ENCODE measurements at regions not wholly inside any gene's neighbourhood (a gene's known extent, or its start where the extent isn't known, plus 50 kb on each side); places are given as distances from the start of the nearest gene placed in this dataset.
A peak's percentile ranks its signal among the peaks of the same experiment; 100 is the strongest.
"Not testable (repeated sequence)": the region's sequence is repeated elsewhere in the genome, so short reads cannot be mapped to it uniquely, and the experiment has no call there.

DNA sequence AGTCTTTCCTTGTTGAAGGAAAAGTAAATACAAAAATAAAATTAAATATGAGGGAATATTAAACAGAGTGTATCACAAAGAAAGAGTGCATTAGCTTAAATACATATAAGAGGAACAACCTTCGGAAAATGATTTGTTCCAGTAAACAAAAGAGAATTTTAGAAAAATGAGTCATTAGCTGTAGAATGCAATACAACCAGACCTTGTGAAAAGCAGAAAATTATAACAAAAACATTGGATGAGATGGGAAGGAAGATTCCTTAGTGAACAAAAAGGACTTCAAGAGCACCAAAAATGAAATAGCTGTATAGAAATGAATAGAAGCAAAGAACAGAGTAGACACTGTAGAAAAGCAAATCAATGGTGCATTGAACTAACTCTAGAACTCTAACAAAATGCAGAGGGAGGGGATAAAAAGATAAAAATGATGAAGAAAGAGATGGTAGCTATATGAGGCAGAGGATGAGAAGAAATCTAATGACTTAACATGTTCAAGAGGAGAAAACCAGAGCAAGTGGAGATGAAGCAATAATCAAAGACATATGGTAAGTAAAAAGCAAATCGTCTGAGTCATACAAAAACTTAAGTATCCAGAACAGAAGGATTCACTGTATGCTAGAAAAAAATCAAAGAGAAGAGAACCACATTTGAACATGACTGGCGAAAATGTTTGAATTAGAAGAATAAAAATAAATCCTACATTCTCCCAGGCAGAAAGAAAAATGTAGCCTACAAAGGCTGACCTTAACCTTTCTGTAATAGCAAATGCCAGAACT lies 190.5 kb downstream of the TMEM26 start:
- no peak for DNase-seq

DNA sequence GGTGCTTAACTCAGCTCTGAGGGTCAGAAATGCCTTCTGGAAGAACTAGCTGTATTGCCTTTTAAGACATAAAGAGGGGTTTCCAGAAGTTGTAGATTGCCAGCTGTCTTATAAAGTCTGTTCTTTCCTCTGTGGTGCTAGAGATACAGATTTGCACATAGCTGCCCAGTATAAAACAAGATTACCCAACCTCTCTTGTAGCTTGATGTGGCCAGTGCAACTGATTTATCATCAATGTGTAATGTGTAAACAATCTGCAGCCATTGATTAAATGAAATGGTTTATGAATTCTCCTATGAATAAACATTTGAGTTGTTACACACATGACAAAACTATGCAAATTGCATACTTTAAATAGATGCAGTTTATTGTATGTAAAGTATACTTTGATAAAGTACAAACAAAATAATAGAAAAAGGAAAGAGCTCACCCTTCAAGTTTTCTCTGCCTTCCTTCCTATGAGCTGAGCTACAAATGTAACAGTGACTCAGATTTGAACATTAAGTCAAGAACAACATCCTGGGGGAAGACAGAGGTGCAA lies 195.2 kb downstream of the TMEM26 start:
- DNase-seq = no peak

DNA sequence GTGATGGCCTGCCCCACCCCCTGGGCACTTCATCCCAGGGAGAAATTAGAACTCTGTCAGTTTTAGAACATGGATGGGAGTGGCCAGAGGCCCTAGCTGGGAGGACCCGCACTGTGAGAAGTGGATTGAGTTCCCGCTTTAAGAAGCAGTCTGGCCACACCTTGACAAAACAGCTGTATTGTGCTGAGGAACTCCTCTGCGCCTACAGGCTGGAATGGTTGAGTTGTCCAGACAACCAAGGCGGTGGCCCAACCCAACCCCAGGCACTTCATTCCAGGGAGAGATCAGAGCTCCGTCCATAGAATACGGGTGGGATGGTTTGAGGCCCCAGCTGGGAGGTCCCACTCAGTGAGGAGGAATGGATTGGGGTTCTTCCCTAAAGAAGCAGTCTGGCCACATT lies 196.0 kb downstream of the TMEM26 start:
- DNase-seq = no peak

DNA sequence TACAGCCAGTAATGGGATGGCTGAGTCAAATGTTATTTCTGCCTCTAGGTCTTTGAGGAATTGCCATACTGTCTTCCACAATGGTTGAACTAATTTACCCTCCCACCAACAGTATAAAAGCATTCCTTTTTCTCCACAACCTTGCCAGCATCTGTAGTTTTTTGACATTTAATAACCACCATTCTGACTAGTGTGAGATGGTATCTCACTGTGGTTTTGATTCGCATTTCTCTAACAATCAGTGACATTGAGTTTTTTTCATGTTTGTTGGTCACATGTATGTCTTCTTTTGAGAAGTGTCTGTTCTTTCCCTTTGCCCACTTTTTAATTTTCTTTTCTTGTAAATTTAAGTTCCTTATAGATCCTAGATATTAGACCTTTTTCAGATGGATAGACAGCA lies 200.9 kb downstream of the TMEM26 start:
- not testable (repeated sequence) for DNase-seq

DNA sequence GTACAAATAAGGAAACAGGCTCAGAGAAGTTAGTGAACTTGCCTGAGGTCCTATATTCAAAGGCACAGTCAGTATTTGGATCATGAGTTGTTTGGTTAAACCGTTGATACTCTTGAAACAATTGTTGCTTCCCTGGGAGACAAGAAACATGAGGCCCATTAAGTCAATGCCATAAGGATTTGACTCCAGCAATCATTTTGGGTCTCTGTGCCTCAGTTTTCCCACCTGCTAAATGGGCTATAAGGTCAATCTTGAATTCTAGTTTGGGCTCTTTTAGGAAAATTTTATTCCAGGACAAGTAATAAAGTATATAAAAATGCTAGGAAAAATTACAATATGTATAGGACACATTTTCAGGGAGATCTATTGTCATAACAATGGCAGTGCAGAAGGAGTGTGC lies 202.1 kb downstream of the TMEM26 start:
- DNase-seq = no peak

DNA sequence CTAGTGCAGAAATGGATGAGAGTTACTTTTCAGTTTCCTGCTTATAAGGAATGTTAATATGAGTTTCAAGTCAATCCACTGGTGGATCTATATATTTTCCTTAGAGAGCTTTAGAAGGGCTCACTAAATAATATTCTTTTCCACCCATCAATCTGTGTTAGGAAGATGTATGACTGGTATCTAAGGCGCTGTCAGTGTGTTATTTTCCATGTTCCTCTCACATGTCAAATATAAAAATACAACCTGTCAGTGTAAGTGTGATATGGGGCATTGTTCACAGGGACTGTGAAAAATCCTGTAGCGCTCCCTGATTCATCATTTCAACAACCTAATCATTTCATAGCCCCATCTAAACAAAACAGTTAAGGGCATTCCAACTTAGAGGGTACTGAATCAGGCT lies 203.1 kb downstream of the TMEM26 start:
- no peak for DNase-seq

DNA sequence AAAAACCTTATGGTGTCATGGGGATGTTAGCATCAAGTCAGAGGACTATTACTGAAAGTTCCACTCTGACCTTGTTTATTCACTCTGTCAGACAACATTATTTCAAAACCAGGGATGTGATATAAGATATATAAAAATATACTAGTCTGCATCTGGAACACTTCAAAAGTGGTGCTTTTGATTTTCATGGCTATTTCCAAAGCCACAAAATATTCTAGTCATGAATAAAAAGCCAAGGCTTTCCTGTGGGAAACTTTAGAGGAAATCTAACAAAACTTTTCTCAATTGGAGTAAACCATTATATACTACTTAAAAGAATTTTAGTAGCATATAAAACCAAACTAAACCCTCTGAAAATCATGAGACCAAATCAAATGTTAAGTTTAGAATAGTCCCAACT lies 205.2 kb downstream of the TMEM26 start:
- DNase-seq = no peak

DNA sequence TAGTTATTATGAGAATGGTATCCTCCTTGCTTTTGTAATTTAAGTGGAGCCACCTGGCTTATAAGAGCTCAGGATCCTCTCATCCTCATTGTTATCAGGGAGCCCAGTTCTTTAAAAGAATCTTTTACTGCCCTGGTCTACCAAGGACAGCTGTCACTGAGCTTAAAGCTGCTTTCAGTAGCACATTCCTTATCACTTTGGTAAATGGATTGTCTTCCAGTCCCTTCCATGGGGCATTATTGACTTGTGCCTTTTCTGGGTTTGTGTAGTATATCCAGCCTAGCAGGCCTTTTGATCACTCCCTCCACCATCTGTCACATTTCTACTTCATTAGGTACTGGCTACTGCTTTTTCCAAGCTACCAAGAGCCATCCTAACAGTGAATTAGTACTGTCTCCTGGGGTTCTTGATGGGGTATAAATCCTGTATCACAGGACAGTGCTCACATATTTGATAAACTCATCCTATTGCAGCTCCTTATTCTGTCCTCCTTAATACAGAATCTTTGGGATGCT lies 208.9 kb downstream of the TMEM26 start:
- DNase-seq = no peak

DNA sequence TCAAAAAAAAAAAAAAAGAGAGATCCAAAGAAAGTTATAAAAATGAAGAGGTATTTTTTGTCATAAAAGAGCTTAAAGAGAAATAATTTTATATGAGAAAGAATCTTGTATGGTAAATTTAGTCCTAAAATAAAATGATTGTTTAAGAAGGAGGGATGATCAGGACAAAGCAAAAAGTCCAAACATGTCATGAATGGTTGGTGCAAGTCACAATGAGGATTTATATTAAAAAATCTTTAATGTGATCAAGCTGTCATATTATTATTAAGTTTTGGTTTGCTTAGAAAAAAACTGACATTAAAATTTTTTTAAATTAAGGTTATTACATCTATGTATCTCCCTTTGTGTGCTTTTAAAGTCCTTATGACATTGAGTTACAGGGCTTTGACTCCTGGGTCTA lies 220.4 kb downstream of the TMEM26 start:
- DNase-seq = no peak

DNA sequence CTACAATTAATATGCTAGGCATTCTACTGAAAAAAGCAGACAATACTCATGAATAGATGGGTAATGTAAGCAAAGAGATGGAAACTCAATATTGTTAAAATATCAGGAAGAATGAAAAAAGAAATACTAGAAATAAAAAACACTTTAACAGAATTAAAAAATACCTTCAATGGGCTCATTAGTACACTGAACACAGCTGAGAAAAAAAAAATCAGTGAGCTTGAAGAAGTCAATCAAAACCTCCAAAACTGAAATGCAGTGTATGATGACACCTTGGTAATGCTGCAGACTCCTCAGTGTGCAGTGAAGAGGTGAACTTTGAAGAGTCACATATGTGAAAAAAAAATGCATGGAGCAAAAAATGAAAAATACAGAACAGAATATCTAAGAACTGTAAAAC lies 227.2 kb downstream of the TMEM26 start:
- DNase-seq = no peak

DNA sequence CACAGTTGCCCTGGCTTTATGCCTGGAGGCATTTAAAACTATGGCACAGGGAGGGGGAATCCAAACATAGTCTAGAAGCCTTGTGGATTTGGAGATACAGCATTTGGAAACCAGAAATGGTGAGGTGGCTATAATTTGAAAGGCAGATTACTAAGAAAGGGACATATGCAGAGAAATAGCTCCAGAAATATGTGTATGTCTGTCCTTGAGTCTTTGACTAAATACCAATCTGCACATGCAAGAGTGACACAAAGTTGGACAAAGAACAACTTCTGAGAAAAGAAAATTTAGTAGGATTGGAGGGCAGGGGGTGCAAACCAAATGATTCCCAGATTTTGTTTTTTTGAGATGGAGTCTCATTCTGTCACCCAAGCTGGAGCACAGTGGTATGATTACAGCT lies 229.6 kb downstream of the TMEM26 start:
- DNase-seq = no peak

DNA sequence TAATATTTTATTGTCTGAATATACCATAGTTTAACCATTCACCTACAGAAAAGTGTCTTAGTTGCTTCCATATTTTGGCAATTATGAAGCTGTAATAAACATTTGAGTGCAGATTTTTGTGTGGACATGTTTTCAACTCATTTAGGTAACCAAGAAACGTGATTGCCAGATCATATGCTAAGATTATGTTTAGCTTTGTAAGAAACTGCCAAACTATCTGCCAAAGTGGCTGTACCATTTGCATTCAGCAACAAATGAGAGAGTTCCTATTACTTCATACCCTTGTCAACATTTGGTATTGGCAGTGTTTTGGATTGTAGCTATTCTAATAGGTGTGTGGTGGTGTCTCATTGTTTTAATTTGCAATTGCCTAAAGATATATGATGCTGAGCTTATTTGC lies 233.5 kb downstream of the TMEM26 start:
- no peak for DNase-seq

DNA sequence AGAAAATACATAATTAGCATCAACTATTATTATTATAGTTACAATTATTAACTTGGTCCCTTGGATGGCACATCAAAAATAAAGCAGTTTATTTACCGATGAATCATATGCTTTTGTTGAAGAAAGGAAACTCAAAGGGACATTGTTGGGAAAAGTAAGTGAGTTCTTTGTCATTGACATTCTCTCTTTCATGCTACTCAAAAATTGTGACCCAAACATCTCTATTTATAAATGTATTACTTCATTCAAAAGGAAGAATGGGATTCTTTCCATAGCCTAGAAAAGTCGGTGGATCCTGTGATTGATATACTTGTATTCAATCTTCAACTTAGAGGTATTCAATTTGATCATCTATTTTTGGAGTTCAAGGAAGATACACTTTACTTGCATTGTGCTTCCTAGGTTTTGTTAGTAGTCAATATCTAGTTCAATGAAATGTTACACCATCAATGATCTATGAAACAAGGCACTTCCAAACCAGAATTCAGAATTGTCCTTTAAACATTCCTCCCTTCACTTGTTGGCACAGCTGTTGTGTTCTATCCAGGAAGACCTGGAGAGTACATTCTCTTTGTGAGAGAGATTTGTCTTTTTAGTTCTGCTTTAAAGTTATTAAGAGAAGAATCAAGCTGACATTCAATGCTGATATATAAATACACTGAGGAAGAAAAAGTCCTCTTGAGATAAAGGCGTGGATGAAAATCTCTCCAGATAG lies 235.2 kb downstream of the TMEM26 start:
- DNase-seq = no peak

DNA sequence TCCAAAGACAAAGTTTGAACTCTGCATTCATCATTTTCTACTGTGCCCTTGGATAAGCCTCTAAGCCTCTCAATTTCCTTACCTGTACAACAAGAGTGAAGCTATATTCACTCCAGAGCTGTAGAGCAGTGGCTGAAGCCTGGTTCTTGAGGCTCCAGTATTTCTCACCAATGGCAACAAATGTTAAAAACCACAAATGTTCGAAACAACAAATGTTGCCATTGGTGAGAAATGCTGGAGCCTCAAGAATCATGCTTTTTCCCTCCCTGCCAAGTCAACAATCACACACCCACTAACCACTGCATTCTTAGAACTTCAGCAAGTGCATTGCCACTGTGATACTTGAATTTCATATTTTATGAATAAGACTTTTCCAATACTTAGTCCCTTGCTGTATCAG lies 237.9 kb downstream of the TMEM26 start:
- DNase-seq = no peak

DNA sequence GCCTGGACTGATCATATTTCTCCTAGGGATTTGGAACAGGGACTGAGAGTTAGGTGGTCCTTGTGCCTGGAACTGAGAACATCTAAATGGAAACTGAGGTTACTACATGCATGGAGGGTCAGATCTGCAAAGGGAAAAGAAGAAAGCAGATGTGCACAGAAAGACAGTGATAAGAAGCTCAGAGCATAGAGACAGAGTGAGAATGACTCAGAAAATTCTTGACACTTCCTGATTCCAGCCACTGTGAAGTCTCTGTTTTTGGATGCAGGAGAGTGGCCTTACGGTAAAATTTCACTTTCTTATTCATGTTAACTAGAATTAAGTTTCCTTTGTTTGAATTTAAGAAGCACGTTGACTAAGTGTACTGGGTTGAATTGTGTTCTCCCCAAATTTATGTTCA lies 241.7 kb downstream of the TMEM26 start:
- peak; percentile 84 for DNase-seq

DNA sequence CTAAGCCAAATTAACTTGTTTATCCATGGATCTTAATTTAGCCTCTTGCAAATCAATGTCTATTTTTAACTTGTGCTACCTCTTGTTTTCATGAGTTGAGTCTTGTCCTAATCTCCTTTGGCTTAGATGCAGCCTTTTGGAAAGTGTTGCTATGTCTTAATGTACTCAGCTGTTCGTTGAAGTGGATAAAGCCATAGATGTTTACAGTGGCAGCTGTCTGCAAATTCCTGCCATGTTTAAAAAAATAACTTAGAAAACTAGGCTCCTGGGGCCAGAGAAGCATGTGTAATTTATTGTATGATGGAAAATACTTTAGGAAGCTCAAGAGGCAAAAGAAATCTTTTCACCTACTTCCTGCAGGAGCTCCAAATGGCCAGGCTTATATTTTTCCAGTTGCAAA lies 253.1 kb upstream of the RHOBTB1 start:
- DNase-seq = no peak

DNA sequence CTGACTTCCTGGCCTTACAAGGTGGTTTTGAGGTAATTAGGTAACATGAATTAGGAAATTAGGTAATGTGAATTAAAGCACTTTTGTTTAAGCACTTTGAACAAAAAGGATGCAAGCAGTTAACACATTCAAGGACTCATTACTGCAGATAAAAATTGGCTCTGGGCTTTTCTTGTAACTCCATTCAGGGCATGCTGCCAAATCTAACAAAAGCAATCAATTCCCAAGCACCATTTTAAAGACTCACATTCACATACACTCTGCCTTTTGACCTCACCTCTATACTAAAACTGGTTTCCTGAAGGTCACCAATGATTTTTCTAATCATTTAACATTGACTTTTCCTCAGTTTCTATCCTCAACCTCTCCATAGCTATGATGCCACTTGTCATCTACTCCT lies 251.2 kb upstream of the RHOBTB1 start:
- DNase-seq = no peak

DNA sequence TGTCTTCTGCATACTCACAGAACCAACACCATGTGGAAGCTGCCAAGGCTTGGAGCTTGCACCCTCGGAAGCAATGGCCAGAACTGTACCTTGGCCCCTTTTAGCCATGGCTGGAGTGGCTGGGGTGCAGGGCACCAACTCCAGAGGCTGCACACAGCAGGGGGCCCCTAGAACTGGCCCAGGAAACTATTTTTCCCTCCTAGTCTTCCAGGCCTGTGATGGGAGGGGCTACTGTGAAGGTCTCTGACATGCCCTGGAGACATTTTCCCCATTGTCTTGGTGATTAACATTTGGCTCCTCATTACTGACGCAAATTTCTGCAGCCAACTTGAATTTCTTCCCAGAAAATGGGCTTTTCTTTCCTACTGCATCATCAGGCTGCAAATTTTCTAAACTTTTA lies 248.6 kb upstream of the RHOBTB1 start:
- not testable (repeated sequence) for DNase-seq

DNA sequence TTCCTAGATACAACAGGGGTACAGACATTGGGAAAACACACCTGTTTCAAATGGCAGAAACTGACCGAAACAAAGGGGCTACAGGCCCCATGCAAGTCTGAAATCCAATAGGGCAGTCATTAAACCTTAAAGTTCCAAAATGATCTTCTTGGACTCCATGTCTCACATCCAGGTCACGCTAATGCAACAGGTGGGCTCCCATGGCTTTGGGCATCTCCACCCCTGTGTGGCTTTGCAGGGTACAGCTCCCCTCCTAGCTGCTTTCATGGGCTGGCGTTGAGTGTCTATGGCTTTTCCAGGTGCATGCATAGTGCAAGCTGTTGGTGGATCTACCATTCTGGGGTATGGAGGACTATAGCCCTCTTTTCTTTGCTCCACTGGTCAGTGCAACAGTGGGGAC lies 248.1 kb upstream of the RHOBTB1 start:
- DNase-seq = no peak

DNA sequence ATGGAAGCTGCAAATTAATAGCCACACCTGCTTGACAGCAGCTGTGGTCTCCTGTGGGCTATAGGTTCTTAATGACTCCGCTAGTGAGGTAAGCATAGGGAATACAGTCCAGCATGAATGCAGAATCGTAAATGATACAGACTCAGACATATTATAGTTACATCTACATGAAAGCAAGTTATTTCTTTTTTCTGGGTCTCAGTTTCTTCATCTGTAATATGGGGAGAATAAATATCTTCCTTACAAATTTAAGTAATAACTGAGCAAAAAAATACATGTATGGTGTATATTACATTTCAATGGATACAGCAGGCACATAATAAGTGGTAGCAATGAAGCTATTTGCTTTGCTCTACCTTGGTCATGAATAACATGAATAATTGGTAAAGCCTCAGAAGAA lies 245.9 kb upstream of the RHOBTB1 start:
- DNase-seq = no peak

DNA sequence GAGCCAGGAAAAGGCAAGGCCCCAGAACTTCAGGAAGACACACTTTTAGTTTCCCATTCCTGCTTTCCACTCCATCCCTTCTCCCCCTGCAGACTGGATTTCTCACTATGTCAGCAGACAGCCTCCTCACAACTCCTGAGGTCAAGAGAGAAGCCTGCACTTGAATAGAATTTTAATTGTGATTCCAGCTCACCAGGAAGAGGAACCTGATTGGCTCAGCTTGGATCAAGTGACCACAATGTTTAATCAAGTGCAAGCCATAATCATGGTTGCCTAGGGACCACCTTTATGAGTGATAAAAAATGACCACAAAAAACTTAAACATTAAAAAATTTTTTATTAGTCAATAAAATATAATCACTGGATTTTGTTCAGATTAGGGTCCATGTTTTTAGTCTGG lies 244.7 kb upstream of the RHOBTB1 start:
- DNase-seq = peak; percentile 22

DNA sequence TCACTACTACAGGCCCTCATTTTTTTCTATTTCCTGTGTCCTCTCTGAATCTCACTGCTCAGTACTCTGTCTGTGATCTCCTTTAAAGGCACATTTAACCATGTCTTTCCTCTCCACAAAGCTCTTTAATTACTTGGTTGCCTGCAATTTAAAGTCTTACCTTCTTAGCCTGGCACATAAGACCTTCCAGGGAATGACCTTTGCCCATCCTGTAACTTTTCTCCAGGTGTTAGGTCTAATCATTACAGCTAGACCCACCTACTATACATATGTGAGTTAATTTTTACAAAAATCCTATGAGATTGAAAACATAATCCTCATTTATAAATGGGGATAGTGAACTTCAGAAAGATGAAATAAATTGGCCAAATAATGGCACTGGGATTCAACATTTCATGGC lies 244.1 kb upstream of the RHOBTB1 start:
- no peak for DNase-seq

DNA sequence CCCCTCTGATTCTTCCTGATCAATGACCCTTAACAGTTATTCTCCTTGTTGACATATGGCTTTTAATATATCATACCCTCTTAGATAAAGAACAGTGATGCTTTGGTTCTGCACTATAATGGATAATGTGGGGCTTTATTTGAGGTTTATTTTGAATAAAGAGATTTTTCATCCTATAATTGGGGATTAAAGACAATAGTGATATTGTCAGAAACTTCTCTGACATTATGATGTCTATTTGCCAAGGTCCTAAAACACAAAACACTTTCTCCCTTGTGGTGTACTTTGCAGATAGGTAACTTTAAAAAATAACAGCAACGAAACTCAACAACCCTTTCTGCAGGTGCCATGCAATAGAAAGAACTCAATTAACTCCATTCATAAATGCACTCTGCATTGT lies 243.6 kb upstream of the RHOBTB1 start:
- no peak for DNase-seq

DNA sequence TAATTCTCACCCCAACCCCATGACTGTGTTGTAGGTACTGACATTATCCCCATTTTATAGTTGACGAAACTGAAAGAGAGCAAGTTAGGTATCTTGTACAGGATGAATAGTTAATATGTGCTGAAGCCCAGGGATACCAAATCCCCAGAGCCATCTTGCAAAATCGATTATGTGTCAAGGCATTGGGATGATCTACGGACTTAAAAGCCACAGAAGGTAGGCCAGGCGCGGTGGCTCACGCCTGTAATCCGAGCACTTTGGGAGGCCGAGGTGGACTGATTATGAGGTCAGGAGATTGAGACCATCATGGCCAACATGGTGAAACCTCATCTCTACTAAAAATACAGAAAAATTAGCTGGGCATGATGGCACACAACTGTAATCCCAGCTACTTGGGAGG lies 242.4 kb upstream of the RHOBTB1 start:
- DNase-seq = no peak

Measured in OCI-M1 (cell line).